ENCODE measurements at regions not wholly inside any gene's neighbourhood (a gene's known extent, or its start where the extent isn't known, plus 50 kb on each side); places are given as distances from the start of the nearest gene placed in this dataset.

GRCh38 chr7:50865450-50865849, 82.8 kb upstream of the GRB10 start:
- Histone ChIP-seq H3K27ac (replicated peaks) (no peak overlapping the region), H3K27me3 (ENCODE audit: insufficient read depth, poor library complexity, severe bottlenecking) (no peaks in the 10 kb centered on the region), H3K4me3 (replicated peaks; ENCODE audit: insufficient read depth, low read length) (no peak overlapping the region)
- TF ChIP-seq GABPA (IDR thresholded peaks at IDR 0.05; ENCODE audit: low read depth) (no peak), CTCF (IDR thresholded peaks at IDR 0.05; ENCODE audit: insufficient read depth, low read length) (no peak), REST (IDR thresholded peaks at IDR 0.05; ENCODE audit: insufficient replicate concordance, low read depth) (no peak), SPI1 (IDR thresholded peaks at IDR 0.05; ENCODE audit: borderline replicate concordance, low read depth) (no peak), POLR2AphosphoS5 (IDR thresholded peaks at IDR 0.05; ENCODE audit: low read depth) (no peak)
- DNase-seq (ENCODE audit: low read depth in 1 of 2, low spot score in 1 of 2): no peak

GRCh38 chr7:50864694-50865093, 82.0 kb upstream of the GRB10 start:
- DNase-seq (ENCODE audit: low read depth in 1 of 2, low spot score in 1 of 2): no peak
- H3K27me3 ChIP-seq (ENCODE audit: insufficient read depth, poor library complexity, severe bottlenecking): no peaks in the 10 kb centered on the region
- H3K4me3 ChIP-seq (replicated peaks; ENCODE audit: insufficient read depth, low read length): no peak overlapping the region
- TF ChIP-seq GABPA (IDR thresholded peaks at IDR 0.05; ENCODE audit: low read depth) (no peak), SPI1 (IDR thresholded peaks at IDR 0.05; ENCODE audit: borderline replicate concordance, low read depth) (no peak), POLR2AphosphoS5 (IDR thresholded peaks at IDR 0.05; ENCODE audit: low read depth) (no peak), REST (IDR thresholded peaks at IDR 0.05; ENCODE audit: insufficient replicate concordance, low read depth) (no peak), CTCF (IDR thresholded peaks at IDR 0.05; ENCODE audit: insufficient read depth, low read length) (no peak)
- H3K27ac ChIP-seq (replicated peaks): no peak overlapping the region

- no peak for TF ChIP-seq GABPA (IDR thresholded peaks at IDR 0.05; ENCODE audit: low read depth)
- TF ChIP-seq SPI1 (IDR thresholded peaks at IDR 0.05; ENCODE audit: borderline replicate concordance, low read depth): no peak
- no peak for TF ChIP-seq REST (IDR thresholded peaks at IDR 0.05; ENCODE audit: insufficient replicate concordance, low read depth)
- H3K27ac ChIP-seq (replicated peaks): no peak overlapping the region
- no peak for DNase-seq (ENCODE audit: low read depth in 1 of 2, low spot score in 1 of 2)
- no peak overlapping the region for H3K4me3 ChIP-seq (replicated peaks; ENCODE audit: insufficient read depth, low read length)
- H3K27me3 ChIP-seq (ENCODE audit: insufficient read depth, poor library complexity, severe bottlenecking): no peaks in the 10 kb centered on the region
These were observed 80.4 kb upstream of the GRB10 start for GRCh38 chr7:50863053-50863452.

- no peak overlapping the region for H3K27ac ChIP-seq (replicated peaks)
- TF ChIP-seq REST (IDR thresholded peaks at IDR 0.05; ENCODE audit: insufficient replicate concordance, low read depth) (no peak), SPI1 (IDR thresholded peaks at IDR 0.05; ENCODE audit: borderline replicate concordance, low read depth) (no peak), GABPA (IDR thresholded peaks at IDR 0.05; ENCODE audit: low read depth) (no peak), POLR2AphosphoS5 (IDR thresholded peaks at IDR 0.05; ENCODE audit: low read depth) (no peak), CTCF (IDR thresholded peaks at IDR 0.05; ENCODE audit: insufficient read depth, low read length) (no peak)
- no peak overlapping the region for H3K4me3 ChIP-seq (replicated peaks; ENCODE audit: insufficient read depth, low read length)
- no peak for DNase-seq (ENCODE audit: low read depth in 1 of 2, low spot score in 1 of 2)
- no peaks in the 10 kb centered on the region for H3K27me3 ChIP-seq (ENCODE audit: insufficient read depth, poor library complexity, severe bottlenecking)
These were observed 79.6 kb upstream of the GRB10 start for GRCh38 chr7:50862302-50862701.
